Fibroblast of pulmonary artery (primary cell): ENCODE measurements at regions not wholly inside any gene's neighbourhood (a gene's known extent, or its start where the extent isn't known, plus 50 kb on each side); places are given as distances from the start of the nearest gene placed in this dataset.

Experiments used
- DNase-seq: peaks from one replicate; pipeline ENCODE4 v3.0.0-alpha.2; 2010; ENCODE audit warnings: low read depth
- H3K4me3 ChIP-seq: replicated peaks from 2 replicates; pipeline ENCODE4 v1.5.1; 2011; ENCODE audit warnings: low read depth, mild to moderate bottlenecking, control low read depth, low read length, moderate library complexity
- CTCF ChIP-seq: IDR thresholded peaks from 2 replicates; pipeline ENCODE4 v1.5.1; 2011; ENCODE audit warnings: mild to moderate bottlenecking, control low read depth, low read length, inconsistent platforms; ENCODE audit errors: missing control alignments

- DNase-seq: peak; percentile 84
- no peak overlapping the region for H3K4me3 ChIP-seq
- peak; percentile 75 for TF ChIP-seq CTCF
Observed at GRCh38 chr3:107206141-107206540, 171.1 kb upstream of the CCDC54 start.

- no peak for TF ChIP-seq CTCF
- no peak for DNase-seq
- H3K4me3 ChIP-seq: no peak overlapping the region
Observed at GRCh38 chr3:107206945-107207344, 170.3 kb upstream of the CCDC54 start.

- peak overlapping the region; percentile 2 for H3K4me3 ChIP-seq
- no peak for TF ChIP-seq CTCF
- peak; percentile 99 for DNase-seq
Observed at GRCh38 chr3:107208100-107208499, 169.1 kb upstream of the CCDC54 start.

- peak overlapping the region; percentile 2 for H3K4me3 ChIP-seq
- peak; percentile 39 for DNase-seq
- TF ChIP-seq CTCF: no peak
Observed at GRCh38 chr3:107208796-107209195, 168.4 kb upstream of the CCDC54 start.

GRCh38 chr3:107209302-107209990 is 167.8 kb upstream of the CCDC54 start:
- H3K4me3 ChIP-seq: no peak overlapping the region
- peak; percentile 23 for DNase-seq
- no peak for TF ChIP-seq CTCF

- TF ChIP-seq CTCF: no peak
- no peak for DNase-seq
Observed at GRCh38 chr3:107211608-107212007, 165.6 kb upstream of the CCDC54 start.

GRCh38 chr3:107212618-107213017 is 164.6 kb upstream of the CCDC54 start:
- TF ChIP-seq CTCF: no peak
- DNase-seq: no peak
- no peak overlapping the region for H3K4me3 ChIP-seq

More at GRCh38 chr3:107211608-107212007, 165.6 kb upstream of the CCDC54 start:
- H3K4me3 ChIP-seq: no peak overlapping the region
